ENCODE measurements at regions not wholly inside any gene's neighbourhood (a gene's known extent, or its start where the extent isn't known, plus 50 kb on each side); places are given as distances from the start of the nearest gene placed in this dataset.

GRCh38 chr9:91155746-91156376 lies 205.9 kb downstream of the AUH start:
- no peak overlapping the region for H3K4me2 ChIP-seq (ENCODE audit: low read length)
- H3K4me3 ChIP-seq (ENCODE audit: low read length) = no peak overlapping the region
- H3K79me2 ChIP-seq (ENCODE audit: control insufficient read depth, low read length) = no peaks in the 10 kb centered on the region
- H3K27ac ChIP-seq (ENCODE audit: low read depth, low read length) = no peak overlapping the region
- peaks cover 4% of the 10 kb centered on the region; the same call in 1 of the 2 replicates for H3K4me1 ChIP-seq (ENCODE audit: control insufficient read depth, low read length)
- no peak for TF ChIP-seq EZH2phosphoT487 (IDR thresholded peaks at IDR 0.05; ENCODE audit: borderline replicate concordance, low read length)
- no peak for TF ChIP-seq CTCF (IDR thresholded peaks at IDR 0.05; ENCODE audit: low read depth, low read length, poor library complexity, severe bottlenecking)
- H3K27me3 ChIP-seq (ENCODE audit: control insufficient read depth, low read length) = peaks cover 7% of the 10 kb centered on the region
- H3K9me2 ChIP-seq (replicated peaks; ENCODE audit: control insufficient read depth, low read length) = no peaks in the 10 kb centered on the region
- H4K20me1 ChIP-seq (ENCODE audit: control insufficient read depth, insufficient read depth, low read depth, low read length) = no peaks in the 10 kb centered on the region
- no peaks in the 10 kb centered on the region for H3K36me3 ChIP-seq (ENCODE audit: control insufficient read depth, low read length)
- peaks cover 7% of the 10 kb centered on the region; the same call in 1 of the 2 replicates for H3K9me3 ChIP-seq (ENCODE audit: control insufficient read depth, insufficient read depth, low read length)
- H3F3A ChIP-seq (ENCODE audit: control insufficient read depth, insufficient read depth) = no peaks in the 10 kb centered on the region

- Histone ChIP-seq H3K79me2 (ENCODE audit: control insufficient read depth, low read length) (no peaks in the 10 kb centered on the region), H3K9me2 (replicated peaks; ENCODE audit: control insufficient read depth, low read length) (no peaks in the 10 kb centered on the region), H3K36me3 (ENCODE audit: control insufficient read depth, low read length) (no peaks in the 10 kb centered on the region), H3K4me1 (ENCODE audit: control insufficient read depth, low read length) (no peaks in the 10 kb centered on the region), H4K20me1 (ENCODE audit: control insufficient read depth, insufficient read depth, low read depth, low read length) (no peaks in the 10 kb centered on the region), H3K4me3 (ENCODE audit: low read length) (no peak overlapping the region), H3K27ac (ENCODE audit: low read depth, low read length) (no peak overlapping the region), H3K27me3 (ENCODE audit: control insufficient read depth, low read length) (no peaks in the 10 kb centered on the region), H3F3A (ENCODE audit: control insufficient read depth, insufficient read depth) (no peaks in the 10 kb centered on the region), H3K4me2 (ENCODE audit: low read length) (no peak overlapping the region), H3K9me3 (ENCODE audit: control insufficient read depth, insufficient read depth, low read length) (peaks cover 7% of the 10 kb centered on the region; the same call in 1 of the 2 replicates)
- no peak for TF ChIP-seq EZH2phosphoT487 (IDR thresholded peaks at IDR 0.05; ENCODE audit: borderline replicate concordance, low read length)
- no peak for TF ChIP-seq CTCF (IDR thresholded peaks at IDR 0.05; ENCODE audit: low read depth, low read length, poor library complexity, severe bottlenecking)
Observed at GRCh38 chr9:91156451-91157234, 205.1 kb downstream of the AUH start.

- Histone ChIP-seq H3K9me2 (replicated peaks; ENCODE audit: control insufficient read depth, low read length) (no peaks in the 10 kb centered on the region), H3F3A (ENCODE audit: control insufficient read depth, insufficient read depth) (no peaks in the 10 kb centered on the region), H4K20me1 (ENCODE audit: control insufficient read depth, insufficient read depth, low read depth, low read length) (no peaks in the 10 kb centered on the region), H3K9me3 (ENCODE audit: control insufficient read depth, insufficient read depth, low read length) (peaks cover 1% of the 10 kb centered on the region; the same call in 1 of the 2 replicates), H3K27ac (ENCODE audit: low read depth, low read length) (no peak overlapping the region), H3K4me2 (ENCODE audit: low read length) (no peak overlapping the region), H3K4me1 (ENCODE audit: control insufficient read depth, low read length) (peaks cover 2% of the 10 kb centered on the region), H3K27me3 (ENCODE audit: control insufficient read depth, low read length) (peaks cover 8% of the 10 kb centered on the region), H3K4me3 (ENCODE audit: low read length) (no peak overlapping the region), H3K36me3 (ENCODE audit: control insufficient read depth, low read length) (no peaks in the 10 kb centered on the region), H3K79me2 (ENCODE audit: control insufficient read depth, low read length) (no peaks in the 10 kb centered on the region)
- no peak for TF ChIP-seq EZH2phosphoT487 (IDR thresholded peaks at IDR 0.05; ENCODE audit: borderline replicate concordance, low read length)
- no peak for TF ChIP-seq CTCF (IDR thresholded peaks at IDR 0.05; ENCODE audit: low read depth, low read length, poor library complexity, severe bottlenecking)
Observed at GRCh38 chr9:91157883-91158282, 203.8 kb downstream of the AUH start.

Data from DOHH2 (cell line).